COR-L47 (cell line): ENCODE measurements at regions not wholly inside any gene's neighbourhood (a gene's known extent, or its start where the extent isn't known, plus 50 kb on each side); places are given as distances from the start of the nearest gene placed in this dataset.
"Not testable (repeated sequence)": the region's sequence is repeated elsewhere in the genome, so short reads cannot be mapped to it uniquely, and the experiment has no call there.

Experiments
- DNase-seq: peaks from one replicate; lab custom pipeline; 2025; lab: John Stamatoyannopoulos, UW

DNA sequence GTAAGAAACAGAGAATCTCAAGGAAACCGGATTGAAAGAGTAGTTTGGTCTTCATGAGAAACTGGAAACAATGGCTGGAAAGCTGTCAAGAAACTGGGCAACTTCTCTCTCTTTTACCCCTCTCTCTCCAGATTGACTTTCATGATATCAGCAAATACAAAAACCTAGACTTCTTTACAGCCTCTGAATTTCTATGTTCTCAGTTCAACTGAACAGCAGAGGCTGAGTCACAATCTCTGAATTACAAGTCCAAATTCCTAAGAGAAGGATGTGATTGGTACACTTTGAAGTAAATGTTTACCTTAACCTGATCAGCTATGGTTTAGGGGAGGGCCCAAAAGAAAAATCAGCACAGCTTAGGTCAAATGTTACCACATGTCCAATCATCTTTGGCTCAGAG is 974.9 kb downstream of the RPA4 start:
- no peak for DNase-seq

DNA sequence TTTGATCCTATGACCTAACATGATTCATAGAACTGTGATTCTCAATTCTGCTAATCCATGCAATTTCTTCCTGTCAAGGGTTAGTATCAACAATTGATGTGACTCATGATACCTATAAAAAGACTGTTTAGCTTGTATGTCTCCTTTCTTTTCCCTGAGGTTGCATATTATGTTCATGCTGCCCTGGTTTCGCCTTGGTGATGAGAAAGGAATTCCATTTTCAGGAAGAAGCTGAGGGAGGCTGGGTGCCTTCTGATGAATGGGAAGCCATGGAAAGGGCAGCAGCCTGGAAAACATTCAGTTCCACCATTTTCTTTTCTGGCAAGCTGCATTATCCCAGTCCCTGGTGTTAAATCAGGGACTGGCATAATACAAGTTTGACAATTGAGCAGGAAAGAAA is 976.5 kb downstream of the RPA4 start:
- no peak for DNase-seq

DNA sequence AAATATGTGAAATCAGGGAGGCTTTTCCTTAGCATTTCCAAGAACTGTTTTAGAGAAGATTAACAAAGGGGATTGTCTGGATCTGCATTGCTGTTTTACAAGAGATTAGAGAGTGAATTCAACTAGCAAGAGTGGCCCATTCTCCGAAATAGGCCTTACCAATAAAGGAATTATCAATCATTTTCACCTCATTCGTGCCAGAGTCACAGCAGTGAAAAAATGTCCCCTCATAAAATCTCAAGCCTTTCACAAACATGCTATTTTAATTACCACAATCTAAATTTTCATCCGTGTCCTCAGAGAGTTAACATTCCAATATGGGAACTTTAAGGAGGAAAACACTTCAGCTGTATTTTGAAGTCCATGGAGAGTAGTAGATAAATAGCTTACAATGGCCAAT is 979.6 kb downstream of the RPA4 start:
- no peak for DNase-seq

DNA sequence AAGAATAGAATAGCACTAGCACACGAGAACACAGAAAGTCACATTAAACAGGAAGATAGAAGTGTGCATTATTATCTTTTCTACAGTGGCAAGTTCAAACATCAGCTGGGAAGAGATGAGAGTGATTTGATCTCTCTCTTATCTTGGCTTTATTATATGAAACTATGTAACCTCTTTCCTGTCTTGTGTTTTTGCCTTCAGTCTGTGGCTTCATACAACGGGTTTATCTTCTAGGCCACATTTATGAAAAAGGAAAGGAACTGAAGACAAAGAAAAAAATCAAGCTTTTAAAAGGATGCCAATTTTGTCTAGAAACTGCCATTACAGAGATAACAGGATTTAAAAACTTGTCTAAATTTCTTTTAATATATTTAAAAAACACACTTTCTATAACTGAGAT is 983.6 kb downstream of the RPA4 start:
- DNase-seq, result no peak

DNA sequence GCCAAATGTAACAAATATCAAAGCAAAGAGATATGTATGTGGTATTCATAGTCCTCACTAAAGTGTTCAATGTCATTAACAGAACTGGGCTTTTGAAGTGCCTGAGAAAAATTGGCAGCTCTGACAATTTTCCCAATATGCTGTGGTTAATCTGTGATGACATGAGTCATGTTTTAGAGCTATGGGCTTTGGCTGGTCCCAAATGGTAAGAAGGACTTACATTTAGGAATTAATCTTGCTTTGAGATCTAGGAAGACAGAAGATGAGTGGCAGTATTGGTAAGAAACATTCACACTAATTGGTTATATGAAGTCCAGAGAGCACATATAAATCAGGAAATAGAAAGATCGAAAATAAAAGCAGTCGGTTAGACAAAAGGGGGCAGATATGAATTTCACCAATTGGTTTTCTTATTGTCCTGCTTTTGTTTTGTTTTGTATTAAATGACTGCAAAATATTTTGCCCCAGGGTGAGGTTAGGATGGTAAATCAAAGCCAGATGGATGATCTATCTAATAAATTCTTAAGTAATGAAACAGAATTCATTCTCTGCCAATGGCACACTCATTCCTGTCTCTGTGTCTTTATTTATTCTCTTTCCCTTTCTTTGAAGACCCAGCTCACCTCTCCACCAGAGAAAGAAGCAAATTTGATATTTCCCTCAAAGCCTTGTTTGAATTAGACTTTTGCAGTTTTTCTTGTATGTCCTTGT is 993.1 kb downstream of the RPA4 start:
- no peak for DNase-seq

DNA sequence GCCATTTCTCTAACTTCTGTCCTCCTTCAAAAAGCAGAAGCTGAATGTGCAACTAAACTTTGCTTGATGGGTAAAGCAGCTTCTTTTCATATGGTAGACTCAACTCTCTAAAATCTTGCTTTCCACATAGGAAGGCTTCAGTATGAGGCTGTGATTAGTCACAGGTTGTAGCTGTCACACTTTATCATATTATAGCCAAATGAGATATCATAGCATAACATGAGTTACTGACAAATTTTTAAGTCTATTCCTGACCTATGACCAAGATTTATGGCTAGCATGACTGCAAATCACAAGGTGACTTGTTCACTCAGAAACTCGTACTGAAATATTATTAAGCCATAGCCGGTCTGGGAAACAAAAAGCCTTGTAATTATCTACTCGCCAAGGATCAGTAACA is 998.6 kb downstream of the RPA4 start:
- DNase-seq, result no peak

DNA sequence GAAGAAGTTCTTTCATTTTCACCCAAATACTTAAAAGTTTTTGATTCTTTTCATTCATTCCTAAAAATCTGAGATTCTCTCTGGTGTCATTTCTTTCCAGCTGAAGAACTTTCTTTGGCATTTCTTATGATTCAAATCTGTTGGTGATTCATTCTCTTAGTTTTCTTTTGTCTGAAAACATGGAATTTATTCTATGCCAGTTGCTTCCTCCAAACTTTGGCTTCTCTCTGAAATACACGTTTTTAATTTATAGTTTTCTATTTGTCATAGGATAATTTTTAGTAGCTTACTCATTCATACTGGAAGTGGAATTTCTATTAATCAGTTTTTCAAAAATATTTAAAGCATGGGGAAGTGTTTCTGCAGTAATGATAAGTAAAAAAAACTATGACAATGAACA is 1012.0 kb downstream of the RPA4 start:
- no peak for DNase-seq

DNA sequence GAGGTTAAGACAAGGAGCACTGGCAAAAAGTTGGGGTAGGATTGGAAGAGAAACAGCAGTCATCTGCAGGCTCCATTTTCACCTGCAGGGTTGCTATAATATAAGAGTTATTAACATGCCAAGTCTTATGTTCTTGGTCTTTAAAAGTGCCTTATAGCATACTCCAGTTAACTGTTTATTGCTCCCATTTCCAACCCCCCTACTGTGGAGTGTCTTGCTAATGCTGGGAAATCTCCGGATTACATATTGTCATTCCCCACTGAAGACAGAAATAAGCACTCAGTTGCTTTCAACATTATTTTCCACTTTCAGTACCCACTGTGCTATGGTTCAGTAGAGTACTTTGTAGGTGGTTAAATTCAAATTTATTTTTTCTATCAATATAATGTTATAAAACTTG is 1014.3 kb downstream of the RPA4 start:
- no peak for DNase-seq

DNA sequence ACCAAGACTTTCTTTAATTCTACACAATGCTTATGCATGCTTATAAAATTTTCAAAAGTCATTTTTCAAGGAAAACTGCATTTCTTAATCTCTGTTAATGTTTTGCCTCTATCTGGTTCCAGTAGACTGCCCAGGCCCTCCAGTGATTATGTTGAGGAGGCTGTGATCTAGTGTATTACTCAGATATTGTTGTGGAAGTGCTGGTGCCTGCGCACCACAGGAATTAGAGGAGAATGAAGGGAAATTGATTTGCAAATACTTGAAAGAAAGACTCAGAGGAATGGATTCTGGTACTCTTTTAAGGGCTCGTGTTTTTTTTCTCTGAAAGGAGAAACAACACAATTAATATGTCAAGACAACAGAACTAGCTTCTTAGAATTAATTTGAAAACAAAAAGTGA is 1015.1 kb downstream of the RPA4 start:
- no peak for DNase-seq

DNA sequence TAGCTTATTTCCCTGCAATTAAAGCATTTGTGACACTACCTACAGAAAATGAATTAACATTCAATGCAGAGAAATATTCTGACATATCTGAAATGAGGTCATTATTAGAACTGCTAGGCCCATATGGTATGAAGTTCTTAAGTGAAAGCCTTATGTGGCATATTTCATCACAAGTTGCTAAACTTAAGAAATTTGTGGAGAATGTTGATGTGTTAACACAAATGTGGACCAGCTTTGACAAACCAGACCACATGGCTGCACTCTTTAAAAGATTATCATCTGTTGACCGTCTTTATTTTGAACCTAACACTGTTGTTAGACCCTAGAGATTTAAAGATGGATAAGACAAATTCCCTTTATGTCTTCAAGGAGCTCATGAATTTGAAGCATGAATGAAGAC is 1024.1 kb downstream of the RPA4 start:
- DNase-seq, result no peak

DNA sequence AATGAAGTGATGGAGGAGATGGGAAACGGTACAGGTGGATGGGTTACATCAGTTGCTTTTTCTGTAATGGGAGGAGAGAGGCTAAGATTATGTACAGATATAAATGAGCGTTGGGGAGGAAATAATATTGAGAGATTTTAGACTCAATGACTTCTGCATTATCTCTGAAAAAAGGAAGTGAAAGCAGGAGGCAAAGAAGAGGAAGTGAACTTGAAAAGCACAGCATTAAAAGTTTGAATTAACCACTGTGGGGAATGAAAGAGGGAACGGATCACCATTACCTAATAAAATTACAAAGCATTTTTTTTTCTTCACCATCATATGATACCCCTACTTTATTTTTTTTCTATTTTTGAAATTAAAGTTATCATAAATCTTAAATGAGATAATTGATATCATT is 1025.5 kb downstream of the RPA4 start:
- no peak for DNase-seq

DNA sequence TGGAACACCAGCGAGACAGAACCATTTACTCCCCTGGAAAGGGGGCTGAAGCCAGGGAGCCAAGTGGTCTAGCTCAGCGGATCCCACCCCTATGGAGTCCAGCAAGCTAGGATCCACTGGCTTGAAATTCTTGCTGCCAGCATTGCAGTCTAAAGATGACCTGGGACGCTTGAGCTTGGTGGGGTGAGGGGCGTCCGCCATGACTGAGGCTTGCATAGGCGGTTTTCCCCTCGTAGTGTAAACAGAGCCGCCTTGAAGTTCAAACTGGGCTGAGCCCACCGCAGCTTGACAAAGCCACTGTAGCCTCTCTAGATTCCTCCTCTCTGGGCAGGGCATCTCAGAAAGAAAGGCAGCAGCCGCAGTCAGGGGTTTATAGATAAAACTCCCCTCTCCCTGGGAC is 1031.7 kb downstream of the RPA4 start:
- DNase-seq, result not testable (repeated sequence)

DNA sequence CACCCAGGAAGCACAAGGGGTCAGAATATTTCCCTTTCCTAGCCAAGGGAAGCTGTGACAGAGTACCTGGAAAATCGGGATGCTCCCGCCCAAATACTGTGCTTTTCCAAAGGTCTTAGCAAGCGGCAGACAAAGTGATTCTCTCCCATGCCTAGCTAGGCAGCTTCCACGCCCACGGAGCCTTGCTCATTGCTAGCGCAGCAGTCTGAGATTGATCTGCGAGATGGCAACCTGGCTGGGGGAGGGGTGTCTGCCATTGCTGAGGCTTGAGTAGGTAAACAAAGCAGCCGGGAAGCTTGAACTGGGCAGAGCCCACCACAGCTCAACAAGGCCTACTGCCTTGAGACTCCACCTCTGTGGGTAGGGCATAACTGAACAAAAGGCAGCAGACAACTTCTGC is 1037.5 kb downstream of the RPA4 start:
- DNase-seq, result not testable (repeated sequence)

DNA sequence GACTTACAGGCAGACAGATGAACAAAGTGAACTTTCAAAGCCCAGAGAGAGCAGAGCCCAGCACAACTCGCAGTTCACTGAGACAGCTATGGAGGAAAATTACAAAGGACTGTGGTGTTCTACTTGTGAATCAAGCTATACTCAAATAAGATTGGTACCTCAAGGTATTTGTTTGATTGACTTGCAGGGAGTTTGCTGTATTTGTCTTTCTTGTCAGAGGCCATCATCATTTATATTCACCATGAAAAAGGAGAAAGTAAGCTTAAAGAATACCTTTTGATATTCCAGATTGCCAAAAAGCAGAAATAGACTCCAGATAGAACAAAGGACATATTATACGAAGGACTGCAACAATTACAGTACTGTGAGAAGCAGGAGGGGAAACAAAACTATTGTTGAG is 1047.9 kb downstream of the RPA4 start:
- no peak for DNase-seq

DNA sequence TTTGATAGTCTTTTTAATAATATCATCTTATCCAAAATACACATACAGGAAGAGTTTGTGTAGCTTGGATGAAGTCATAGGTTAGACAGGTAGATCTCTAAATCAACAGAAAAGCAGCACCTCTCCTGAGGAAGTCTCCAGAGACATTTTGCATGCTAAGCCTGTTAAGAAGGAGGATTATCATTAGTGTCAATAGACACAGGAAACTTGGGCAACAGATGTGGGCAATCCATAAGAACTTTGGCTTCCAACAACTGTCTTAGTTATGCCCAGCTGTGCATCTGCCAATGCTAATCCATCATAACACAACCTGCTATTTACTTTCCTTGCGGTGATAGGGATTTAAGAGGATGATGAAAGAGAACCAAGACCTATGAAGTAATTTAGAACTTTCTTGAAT is 1052.6 kb downstream of the RPA4 start:
- DNase-seq, result no peak

DNA sequence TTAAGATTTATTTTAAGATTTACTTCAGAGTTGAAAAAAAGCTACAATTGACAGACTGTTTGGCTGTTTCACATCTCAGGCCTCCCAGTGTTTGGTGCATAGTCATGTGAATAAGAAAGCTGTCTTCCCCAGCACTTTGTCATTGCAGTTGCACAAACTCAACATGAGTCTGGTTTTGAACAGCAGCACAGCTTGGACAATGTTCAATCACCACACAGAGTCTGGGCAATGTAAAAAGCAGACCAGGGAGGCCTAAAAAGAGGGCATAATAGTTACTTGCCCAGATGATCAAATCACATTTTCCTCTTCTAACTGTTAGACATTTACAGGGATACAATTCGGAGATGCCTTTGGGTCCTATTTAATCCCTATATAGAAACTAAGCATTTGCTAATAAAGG is 1055.0 kb downstream of the RPA4 start:
- no peak for DNase-seq

DNA sequence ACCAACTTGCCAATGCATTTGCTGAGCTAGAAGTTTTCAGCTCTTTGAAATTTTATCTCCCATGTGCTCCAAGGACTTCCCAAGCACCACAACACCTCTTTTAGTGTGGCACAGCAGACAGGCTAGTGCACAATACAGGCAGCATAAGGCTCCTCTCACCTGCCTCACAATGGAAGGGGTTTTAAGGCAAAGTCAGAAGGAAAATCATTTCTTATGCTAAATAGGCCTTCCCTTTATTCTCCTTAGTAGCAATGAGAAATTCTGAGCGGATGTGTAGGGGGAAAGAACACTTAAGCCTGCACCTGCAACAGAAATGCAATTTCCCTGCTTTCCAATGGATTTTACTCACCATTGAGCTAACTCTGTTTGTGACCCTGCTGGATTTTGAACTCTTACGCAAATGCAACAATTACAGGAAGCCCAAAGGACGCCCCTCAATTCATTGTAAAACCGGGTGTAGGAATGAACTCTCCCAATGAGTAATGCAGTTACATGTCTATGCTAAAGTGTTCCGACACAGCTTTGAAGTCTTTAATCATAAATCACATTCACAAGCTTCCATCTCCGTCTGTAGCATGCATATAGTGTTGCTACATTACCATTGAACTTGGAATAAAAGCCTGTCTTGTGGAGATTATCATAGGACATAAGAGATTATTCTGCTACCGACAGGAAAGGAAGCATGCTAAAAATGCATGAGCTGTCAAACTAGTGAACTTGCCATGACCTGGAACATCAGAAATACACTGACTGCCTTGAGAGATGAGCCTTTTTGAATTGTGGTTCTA is 1084.9 kb downstream of the RPA4 start:
- no peak for DNase-seq

DNA sequence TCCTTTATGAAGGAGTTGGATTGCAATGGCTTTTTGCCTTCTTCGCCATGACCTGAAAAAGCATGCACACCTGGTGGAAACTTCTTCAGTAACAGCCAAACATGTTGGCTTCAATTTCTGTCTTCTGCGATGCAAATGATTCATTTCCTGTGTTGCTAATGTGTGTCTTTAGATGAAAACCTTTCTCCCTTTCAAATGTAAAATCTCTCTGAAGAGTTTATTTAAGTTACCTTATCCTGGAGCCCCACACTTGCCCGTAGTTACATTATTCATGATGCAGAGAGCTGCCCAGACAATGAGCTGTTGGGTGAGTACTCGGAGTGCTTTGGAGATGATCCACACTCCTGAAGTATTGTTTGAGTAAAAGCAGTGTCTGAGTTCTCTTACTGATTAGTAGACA is 1100.9 kb downstream of the RPA4 start:
- DNase-seq, result no peak

DNA sequence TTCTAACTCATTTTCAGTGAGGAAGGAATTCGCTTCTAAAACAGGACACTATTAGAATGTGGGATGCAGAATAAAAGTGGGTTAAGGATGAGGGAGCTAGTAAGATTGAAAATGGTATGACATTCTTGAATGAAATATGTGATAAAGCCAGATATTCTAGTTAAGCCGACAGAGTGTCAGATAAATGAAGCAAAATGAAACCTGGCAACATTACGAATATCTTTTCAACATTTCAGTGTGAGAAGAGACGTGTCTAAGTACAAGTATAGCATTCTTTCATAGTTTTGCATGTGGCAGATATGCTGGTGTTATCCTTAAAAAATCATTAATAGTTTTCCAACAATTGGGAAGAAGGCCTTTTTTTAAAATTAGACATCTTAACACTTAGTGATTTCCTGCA is 1101.4 kb downstream of the RPA4 start:
- no peak for DNase-seq

DNA sequence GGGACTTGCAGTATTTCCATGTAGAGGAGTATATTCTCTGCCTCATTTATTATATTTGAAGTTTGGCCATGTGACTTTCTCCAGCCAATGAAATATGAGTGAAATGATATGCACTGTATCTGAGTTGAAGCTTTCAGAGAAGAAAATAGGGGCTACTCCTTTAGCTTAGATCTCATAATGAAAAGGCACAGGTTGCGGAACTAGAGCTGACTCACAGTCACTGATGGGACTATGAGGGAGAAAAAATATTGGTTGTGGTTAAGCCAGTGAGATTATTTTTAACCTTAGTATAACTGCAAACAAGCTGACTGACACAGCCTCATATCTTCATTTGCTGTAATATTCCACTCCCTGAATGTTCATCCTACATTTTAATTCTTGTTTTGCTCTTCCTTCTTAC is 1104.3 kb downstream of the RPA4 start:
- DNase-seq, result no peak

DNA sequence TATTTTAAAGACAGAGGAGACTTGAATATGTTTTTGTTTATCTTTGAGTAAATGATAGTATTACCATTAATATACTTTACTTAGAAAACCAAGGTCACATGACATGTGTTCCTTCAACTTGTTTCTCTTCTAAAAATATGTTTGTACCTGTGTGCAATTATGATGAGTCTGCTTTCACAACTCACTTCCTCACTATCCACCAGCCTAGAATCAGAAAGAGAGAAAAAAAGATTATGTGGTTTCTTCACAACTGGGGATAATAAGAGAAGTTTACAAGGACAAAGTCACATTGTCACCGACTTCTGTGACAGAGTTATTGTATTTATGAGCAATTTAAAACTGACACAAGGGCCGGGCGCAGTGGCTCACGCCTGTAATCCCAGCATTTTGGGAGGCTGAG is 1112.1 kb downstream of the RPA4 start:
- no peak for DNase-seq

DNA sequence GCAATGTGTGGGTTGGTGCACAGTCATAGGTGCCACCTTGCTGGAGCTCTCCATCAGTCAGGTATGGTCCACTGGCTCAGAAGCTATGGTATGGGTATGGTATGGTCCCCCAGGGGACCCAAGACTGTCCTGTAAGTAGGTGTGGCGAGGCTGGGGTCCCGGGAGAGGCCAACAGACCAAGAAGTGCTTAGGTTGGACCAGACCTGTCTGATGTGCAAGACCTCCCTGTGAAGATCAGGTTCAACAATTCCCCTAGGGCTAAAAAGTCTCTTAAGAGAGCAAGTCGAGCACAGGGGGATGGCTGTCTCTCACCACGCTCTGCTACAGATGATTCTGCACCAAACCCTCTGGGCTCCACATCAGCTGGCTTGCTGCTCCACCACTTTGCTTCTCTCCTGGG is 1145.0 kb downstream of the RPA4 start:
- no peak for DNase-seq

DNA sequence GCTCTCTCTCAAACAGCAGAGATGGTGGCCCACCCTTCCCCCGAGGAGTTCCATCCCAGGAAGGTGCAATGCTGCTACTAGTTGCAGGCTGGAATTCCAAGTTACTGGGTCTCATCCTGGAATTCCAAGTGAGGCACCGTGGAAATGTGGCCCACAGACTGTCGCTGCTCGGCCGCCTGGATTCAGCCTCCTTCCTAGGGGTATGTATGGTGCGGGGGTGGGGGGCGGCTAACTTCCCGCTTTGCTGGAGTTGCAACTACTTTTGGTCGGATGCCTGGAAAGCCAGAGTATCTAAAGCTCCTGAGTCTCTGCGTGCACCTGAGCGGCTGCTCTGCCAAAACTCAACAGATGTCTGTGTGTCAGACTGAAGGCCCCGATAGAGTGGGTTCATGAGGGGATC is 1146.2 kb downstream of the RPA4 start:
- DNase-seq, result no peak

DNA sequence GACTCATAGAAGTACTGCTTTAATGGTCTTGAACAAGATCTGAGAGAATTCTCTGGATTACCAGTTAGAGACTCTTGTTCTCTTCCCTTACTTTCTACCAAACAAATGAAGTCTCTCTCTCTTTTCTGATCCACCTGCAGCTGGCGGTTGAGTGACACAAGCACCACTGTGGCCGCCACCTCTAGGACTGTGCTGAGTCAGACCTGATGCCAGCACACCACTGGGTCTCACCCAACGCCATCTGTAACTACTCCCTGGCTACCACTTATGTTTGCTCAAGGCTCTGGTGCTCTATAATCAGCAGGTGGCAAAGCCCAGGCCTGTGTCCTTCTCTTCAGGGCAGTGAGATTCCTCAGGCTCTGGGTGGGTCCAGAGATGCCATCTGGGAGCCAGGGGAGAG is 1173.5 kb downstream of the RPA4 start:
- DNase-seq, result no peak
